ENCODE measurements at regions not wholly inside any gene's neighbourhood (a gene's known extent, or its start where the extent isn't known, plus 50 kb on each side); places are given as distances from the start of the nearest gene placed in this dataset.

DNA sequence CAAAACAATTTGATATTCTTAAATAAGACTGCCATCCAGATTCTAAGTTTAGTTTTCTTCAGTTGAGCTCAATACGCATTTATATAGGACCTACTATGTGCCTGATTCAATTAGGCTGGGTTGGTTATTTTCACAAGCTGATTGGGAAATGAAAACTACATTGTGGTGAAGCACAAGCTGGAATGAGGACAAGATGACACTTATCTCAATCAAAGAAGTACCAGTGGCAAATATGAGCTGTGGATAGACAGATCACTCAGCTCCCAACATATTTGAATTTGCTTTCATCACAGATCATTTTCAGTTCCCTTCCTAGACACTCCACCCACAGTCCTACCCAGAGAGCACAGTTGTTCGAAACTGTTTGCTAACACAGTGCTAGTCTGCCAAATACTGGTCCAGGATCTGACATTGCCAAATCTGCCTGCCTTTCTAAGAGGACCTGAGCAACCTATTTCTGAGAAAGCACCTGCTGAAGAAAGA is 74.7 kb downstream of the LLPH start:
- H3K9me3 ChIP-seq (ENCODE audit: control insufficient read depth, insufficient read depth, low read depth, low read length), result no peaks in the 10 kb centered on the region
- H3K36me3 ChIP-seq (ENCODE audit: control insufficient read depth, insufficient read depth, low read length), result no peaks in the 10 kb centered on the region
- H3K27ac ChIP-seq (ENCODE audit: low read depth, low read length), result no peak overlapping the region
- no peak overlapping the region for H3K4me3 ChIP-seq (ENCODE audit: low read depth, low read length)
- no peak overlapping the region for H3K9ac ChIP-seq (ENCODE audit: low read length)
- H3K4me1 ChIP-seq (ENCODE audit: control insufficient read depth, insufficient read depth, low read length), result 0 out of 2 replicates have a peak, but pooled peaks cover 5% of the 10 kb centered on the region
- no peaks in the 10 kb centered on the region for H3K27me3 ChIP-seq (ENCODE audit: control insufficient read depth, insufficient read depth, low read length)

DNA sequence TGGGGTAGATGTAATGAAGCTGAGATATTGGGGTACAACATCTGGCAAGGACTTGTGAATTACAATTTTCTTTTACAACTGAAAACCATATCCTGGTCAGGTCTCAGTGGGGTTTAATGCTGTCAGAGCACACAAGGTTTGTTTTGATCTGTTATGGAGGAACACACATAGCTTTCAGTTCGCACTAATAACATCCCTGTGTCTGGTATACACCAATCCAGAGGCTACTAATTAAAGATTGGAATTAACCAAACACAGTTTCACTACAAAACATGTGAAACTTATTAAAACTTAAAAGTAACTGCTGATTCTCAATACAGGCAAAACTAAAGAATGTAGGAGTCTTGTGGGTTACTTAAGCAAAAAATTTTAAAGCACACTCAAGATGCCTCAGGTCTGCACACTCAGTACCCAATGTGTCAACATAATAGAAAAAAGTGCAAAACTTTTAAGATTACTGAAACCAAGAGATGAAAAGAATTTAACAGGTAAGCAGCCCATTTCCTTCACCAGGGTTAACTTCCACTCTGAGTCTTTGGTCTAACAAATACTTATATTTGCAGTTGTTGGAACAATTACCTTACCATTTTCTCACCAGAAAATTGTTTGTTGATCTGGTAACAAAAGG is 77.4 kb downstream of the LLPH start:
- Histone ChIP-seq H3K9me3 (ENCODE audit: control insufficient read depth, insufficient read depth, low read depth, low read length) (no peaks in the 10 kb centered on the region), H3K4me3 (ENCODE audit: low read depth, low read length) (no peak overlapping the region), H3K27ac (ENCODE audit: low read depth, low read length) (no peak overlapping the region), H3K9ac (ENCODE audit: low read length) (no peak overlapping the region), H3K4me1 (ENCODE audit: control insufficient read depth, insufficient read depth, low read length) (no peaks in the 10 kb centered on the region), H3K36me3 (ENCODE audit: control insufficient read depth, insufficient read depth, low read length) (no peaks in the 10 kb centered on the region), H3K27me3 (ENCODE audit: control insufficient read depth, insufficient read depth, low read length) (no peaks in the 10 kb centered on the region)

DNA sequence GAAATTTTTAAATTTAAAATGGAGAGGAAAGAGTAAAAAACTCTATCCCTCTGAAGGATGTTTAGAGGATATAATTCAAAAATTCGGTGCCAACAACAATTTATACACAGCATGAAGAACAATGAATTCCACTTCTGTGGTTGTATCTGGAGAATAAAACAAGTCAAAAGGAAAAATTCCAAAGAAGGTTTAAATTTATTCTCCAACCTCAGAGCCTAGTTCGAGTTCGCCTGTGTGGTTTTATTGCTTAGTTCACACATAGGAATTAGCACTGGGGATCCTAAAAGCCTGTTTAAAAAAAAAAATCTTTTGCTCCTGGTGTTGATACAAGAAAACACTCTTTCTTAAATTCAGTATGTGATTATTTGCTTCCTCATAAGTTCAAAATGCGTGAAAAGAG is 79.2 kb downstream of the LLPH start:
- no peaks in the 10 kb centered on the region for H3K4me1 ChIP-seq (ENCODE audit: control insufficient read depth, insufficient read depth, low read length)
- no peak overlapping the region for H3K9ac ChIP-seq (ENCODE audit: low read length)
- no peaks in the 10 kb centered on the region for H3K9me3 ChIP-seq (ENCODE audit: control insufficient read depth, insufficient read depth, low read depth, low read length)
- H3K4me3 ChIP-seq (ENCODE audit: low read depth, low read length), result no peak overlapping the region
- no peaks in the 10 kb centered on the region for H3K36me3 ChIP-seq (ENCODE audit: control insufficient read depth, insufficient read depth, low read length)
- H3K27ac ChIP-seq (ENCODE audit: low read depth, low read length), result no peak overlapping the region
- H3K27me3 ChIP-seq (ENCODE audit: control insufficient read depth, insufficient read depth, low read length), result no peaks in the 10 kb centered on the region

DNA sequence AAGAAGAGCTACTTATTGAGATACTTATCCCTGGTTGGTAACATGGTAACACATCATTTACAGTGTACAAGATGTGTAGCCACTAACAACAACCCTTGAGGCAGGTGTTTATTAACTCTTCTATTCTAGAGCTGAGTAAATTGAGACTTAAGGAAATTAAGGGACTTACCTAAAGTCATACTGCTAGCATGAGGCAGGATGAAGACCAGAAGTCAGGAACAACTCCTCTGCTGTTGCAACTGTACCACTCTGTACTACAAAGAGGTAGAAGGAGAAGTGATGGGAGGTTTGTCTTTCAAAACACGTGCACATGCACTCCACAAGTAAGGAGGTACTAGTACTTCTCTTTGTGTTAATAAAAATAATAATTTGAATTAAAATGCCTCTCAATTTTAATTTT is 79.9 kb downstream of the LLPH start:
- Histone ChIP-seq H3K9me3 (ENCODE audit: control insufficient read depth, insufficient read depth, low read depth, low read length) (no peaks in the 10 kb centered on the region), H3K4me1 (ENCODE audit: control insufficient read depth, insufficient read depth, low read length) (no peaks in the 10 kb centered on the region), H3K4me3 (ENCODE audit: low read depth, low read length) (no peak overlapping the region), H3K36me3 (ENCODE audit: control insufficient read depth, insufficient read depth, low read length) (no peaks in the 10 kb centered on the region), H3K27ac (ENCODE audit: low read depth, low read length) (no peak overlapping the region), H3K9ac (ENCODE audit: low read length) (no peak overlapping the region), H3K27me3 (ENCODE audit: control insufficient read depth, insufficient read depth, low read length) (no peaks in the 10 kb centered on the region)

DNA sequence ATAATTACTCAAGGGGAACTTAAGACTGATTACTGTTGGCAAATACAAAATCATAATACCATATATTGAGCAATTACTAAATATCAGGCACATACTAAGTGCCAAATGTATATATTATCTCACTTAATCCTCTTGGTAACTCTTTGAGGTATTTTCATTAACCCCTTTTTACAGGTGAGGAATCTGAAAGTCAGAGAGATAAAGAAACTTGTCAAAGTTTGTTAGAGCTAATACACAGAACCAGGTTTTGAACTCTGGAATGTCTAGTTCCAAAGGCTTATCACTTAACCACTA is 80.3 kb downstream of the LLPH start:
- H3K27ac ChIP-seq (ENCODE audit: low read depth, low read length), result no peak overlapping the region
- no peaks in the 10 kb centered on the region for H3K4me1 ChIP-seq (ENCODE audit: control insufficient read depth, insufficient read depth, low read length)
- H3K27me3 ChIP-seq (ENCODE audit: control insufficient read depth, insufficient read depth, low read length), result no peaks in the 10 kb centered on the region
- no peaks in the 10 kb centered on the region for H3K36me3 ChIP-seq (ENCODE audit: control insufficient read depth, insufficient read depth, low read length)
- H3K9ac ChIP-seq (ENCODE audit: low read length), result no peak overlapping the region
- no peaks in the 10 kb centered on the region for H3K9me3 ChIP-seq (ENCODE audit: control insufficient read depth, insufficient read depth, low read depth, low read length)
- H3K4me3 ChIP-seq (ENCODE audit: low read depth, low read length), result no peak overlapping the region

DNA sequence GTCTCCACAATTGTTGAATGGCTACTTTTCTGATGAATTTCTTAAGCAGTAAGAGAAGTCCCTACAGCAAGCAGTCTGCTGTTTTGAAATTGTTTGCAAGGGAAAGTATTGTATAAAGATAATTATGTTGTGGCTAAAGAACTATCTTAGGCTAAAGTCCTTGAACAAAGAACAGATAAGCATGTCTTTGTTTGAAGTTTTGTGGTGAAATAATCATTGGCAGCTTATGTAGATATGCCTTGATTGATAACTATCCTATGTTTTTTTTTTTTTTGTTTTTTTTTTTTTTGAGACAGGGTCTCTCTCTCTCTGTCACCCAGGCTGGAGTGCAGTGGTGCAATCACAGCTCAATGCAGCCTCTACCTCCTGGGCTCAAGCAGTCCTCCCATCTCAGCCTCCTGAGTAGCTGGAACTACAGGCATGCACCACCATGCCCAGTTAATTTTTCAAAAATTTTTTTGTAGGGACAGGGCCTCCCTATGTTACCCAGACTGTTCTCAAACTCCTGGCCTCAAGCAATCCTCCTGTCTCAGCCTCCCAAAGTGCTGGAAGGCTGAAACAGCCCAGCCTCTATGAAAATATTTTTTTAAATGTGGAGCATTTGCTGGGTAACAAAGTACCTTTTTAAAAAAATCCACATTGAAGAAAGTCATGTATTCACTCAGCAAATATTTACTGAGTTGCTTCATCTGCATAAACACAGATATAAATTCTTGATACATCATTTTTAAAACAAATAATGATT is 80.8 kb downstream of the LLPH start:
- H3K36me3 ChIP-seq (ENCODE audit: control insufficient read depth, insufficient read depth, low read length), result no peaks in the 10 kb centered on the region
- no peaks in the 10 kb centered on the region for H3K4me1 ChIP-seq (ENCODE audit: control insufficient read depth, insufficient read depth, low read length)
- H3K27me3 ChIP-seq (ENCODE audit: control insufficient read depth, insufficient read depth, low read length), result no peaks in the 10 kb centered on the region
- no peak overlapping the region for H3K9ac ChIP-seq (ENCODE audit: low read length)
- H3K4me3 ChIP-seq (ENCODE audit: low read depth, low read length), result no peak overlapping the region
- H3K9me3 ChIP-seq (ENCODE audit: control insufficient read depth, insufficient read depth, low read depth, low read length), result no peaks in the 10 kb centered on the region
- H3K27ac ChIP-seq (ENCODE audit: low read depth, low read length), result no peak overlapping the region

DNA sequence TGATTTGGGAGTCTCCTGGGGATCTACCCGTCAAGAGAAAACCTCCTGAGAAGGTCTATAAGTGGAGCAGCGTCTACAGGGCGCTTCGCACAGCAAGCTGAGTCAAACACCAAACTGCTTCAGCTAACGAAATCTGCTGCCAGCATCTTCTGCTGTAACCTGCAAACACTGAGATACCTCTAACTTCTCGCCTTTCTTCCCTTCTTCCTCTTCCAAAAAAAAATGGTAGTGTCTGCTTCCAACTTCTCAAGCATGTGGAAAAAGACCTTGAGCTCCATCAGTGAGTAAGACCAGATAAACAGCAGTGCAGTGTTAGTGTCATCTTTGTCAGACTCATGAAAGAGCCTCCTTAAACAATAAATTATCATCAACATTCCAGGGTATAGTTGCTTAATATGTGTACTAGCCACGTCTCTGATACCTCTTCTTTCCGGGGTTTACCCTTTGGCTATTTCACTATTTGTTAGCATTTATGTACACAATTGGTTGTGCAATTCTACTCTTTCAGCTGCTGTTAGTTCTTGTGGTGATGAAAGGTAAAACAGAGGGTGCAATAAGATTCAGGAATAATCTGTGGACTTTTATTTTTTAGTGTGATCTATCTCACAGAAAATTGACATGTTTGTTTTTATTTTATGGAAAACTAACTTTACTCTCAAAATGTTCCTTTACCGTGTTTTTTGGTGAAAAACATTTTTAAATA is 81.6 kb downstream of the LLPH start:
- no peak overlapping the region for H3K27ac ChIP-seq (ENCODE audit: low read depth, low read length)
- no peak overlapping the region for H3K4me3 ChIP-seq (ENCODE audit: low read depth, low read length)
- no peaks in the 10 kb centered on the region for H3K27me3 ChIP-seq (ENCODE audit: control insufficient read depth, insufficient read depth, low read length)
- no peaks in the 10 kb centered on the region for H3K36me3 ChIP-seq (ENCODE audit: control insufficient read depth, insufficient read depth, low read length)
- no peaks in the 10 kb centered on the region for H3K9me3 ChIP-seq (ENCODE audit: control insufficient read depth, insufficient read depth, low read depth, low read length)
- H3K4me1 ChIP-seq (ENCODE audit: control insufficient read depth, insufficient read depth, low read length), result no peaks in the 10 kb centered on the region
- no peak overlapping the region for H3K9ac ChIP-seq (ENCODE audit: low read length)

DNA sequence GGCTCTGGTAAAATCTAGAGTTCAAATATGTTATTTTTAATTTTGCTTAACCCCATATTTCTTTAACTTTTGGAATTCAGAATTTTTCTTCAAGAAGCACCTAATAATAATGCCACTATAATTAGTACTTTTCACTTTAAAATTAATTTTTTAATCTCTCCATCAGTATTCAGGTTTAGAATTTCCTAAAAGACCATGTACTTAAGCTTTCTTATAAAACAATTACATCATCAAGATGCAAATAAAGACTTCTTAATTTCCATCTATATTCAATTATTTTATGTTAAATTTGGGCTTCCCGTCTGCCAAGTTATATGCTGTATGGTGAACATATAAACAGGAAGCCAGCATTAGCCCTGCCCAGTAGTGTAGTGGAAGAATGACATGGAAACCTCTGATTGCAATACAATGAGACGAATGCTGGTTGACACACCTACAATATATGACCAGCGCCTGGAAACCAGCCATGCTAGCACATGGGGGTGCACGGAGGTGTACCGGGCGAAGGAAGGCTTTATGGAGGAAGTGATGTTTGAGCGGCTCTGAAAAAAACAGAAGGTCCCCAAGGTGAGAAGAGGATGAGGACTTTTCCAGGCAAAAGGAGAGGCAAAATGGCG is 82.2 kb downstream of the LLPH start:
- Histone ChIP-seq H3K9me3 (ENCODE audit: control insufficient read depth, insufficient read depth, low read depth, low read length) (no peaks in the 10 kb centered on the region), H3K36me3 (ENCODE audit: control insufficient read depth, insufficient read depth, low read length) (no peaks in the 10 kb centered on the region), H3K4me3 (ENCODE audit: low read depth, low read length) (no peak overlapping the region), H3K9ac (ENCODE audit: low read length) (no peak overlapping the region), H3K4me1 (ENCODE audit: control insufficient read depth, insufficient read depth, low read length) (no peaks in the 10 kb centered on the region), H3K27me3 (ENCODE audit: control insufficient read depth, insufficient read depth, low read length) (no peaks in the 10 kb centered on the region), H3K27ac (ENCODE audit: low read depth, low read length) (no peak overlapping the region)

DNA sequence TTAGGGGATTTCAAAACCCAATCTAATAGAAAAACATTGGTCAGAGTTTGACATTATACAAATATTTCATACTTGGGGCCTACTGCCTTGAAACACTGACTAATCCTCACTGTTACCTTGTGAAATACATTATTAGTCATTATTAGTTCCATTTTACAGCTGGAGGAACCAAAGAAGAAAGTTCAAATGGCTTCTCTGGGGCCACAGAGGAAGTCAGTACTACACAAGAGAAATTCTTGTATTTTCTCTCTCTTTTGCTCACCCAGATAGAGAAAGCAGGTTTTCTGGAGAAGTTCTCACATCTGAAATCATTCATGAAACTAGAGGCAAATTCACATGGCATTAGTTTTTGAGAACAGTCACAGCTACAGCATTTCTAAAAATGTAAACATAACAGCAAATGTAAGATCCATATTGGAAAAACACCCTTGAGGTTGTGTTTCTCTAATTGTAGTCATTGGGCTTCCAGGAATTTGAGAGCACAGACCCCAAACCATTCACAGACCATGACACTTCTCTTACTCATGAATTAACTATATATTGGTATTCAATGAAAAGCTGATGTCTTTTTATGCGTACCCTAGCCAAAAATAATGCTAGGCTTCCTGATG is 83.0 kb downstream of the LLPH start:
- Histone ChIP-seq H3K4me1 (ENCODE audit: control insufficient read depth, insufficient read depth, low read length) (no peaks in the 10 kb centered on the region), H3K9ac (ENCODE audit: low read length) (no peak overlapping the region), H3K9me3 (ENCODE audit: control insufficient read depth, insufficient read depth, low read depth, low read length) (no peaks in the 10 kb centered on the region), H3K36me3 (ENCODE audit: control insufficient read depth, insufficient read depth, low read length) (no peaks in the 10 kb centered on the region), H3K27ac (ENCODE audit: low read depth, low read length) (no peak overlapping the region), H3K27me3 (ENCODE audit: control insufficient read depth, insufficient read depth, low read length) (no peaks in the 10 kb centered on the region), H3K4me3 (ENCODE audit: low read depth, low read length) (no peak overlapping the region)

DNA sequence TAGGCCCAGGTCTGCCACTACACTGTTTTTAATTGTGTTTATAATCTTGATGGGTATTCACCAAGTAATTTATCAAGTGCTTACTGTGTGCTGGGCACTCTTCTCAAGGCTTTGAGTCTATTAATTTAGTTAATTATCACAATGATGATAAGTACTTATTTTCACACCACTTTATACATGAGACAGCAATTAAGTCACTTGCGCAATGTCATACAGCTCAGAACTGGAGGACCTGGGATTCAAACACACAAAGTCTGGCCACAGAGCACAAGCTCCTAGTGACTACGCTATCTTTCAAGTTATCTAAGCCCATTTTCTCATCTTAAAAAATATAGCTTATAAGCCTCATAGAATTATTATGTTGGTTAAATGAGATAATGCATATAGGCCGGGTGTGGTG is 85.0 kb downstream of the LLPH start:
- no peak overlapping the region for H3K9ac ChIP-seq (ENCODE audit: low read length)
- no peak overlapping the region for H3K4me3 ChIP-seq (ENCODE audit: low read depth, low read length)
- no peaks in the 10 kb centered on the region for H3K36me3 ChIP-seq (ENCODE audit: control insufficient read depth, insufficient read depth, low read length)
- no peaks in the 10 kb centered on the region for H3K27me3 ChIP-seq (ENCODE audit: control insufficient read depth, insufficient read depth, low read length)
- H3K27ac ChIP-seq (ENCODE audit: low read depth, low read length), result no peak overlapping the region
- H3K4me1 ChIP-seq (ENCODE audit: control insufficient read depth, insufficient read depth, low read length), result no peaks in the 10 kb centered on the region
- no peaks in the 10 kb centered on the region for H3K9me3 ChIP-seq (ENCODE audit: control insufficient read depth, insufficient read depth, low read depth, low read length)

DNA sequence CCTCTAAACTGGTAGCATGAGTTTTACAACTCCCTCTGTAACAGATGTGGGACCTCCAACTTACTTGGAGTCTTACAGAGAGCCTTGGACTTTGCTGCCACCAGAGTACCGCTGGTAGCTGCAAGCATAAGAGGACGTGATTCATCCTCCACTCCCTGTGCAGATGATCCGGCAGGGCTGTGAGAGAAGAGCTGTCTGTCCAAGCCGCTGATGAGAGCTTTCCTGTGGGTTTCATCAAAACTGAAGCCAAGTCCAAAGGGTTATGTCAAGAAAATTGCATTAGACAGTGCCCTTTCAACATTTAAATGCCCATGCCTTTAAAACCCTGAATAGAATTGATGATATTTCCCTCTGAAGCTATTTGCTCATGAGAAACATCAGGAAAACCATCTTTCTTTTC is 85.8 kb downstream of the LLPH start:
- no peaks in the 10 kb centered on the region for H3K36me3 ChIP-seq (ENCODE audit: control insufficient read depth, insufficient read depth, low read length)
- H3K9me3 ChIP-seq (ENCODE audit: control insufficient read depth, insufficient read depth, low read depth, low read length), result no peaks in the 10 kb centered on the region
- no peak overlapping the region for H3K27ac ChIP-seq (ENCODE audit: low read depth, low read length)
- H3K4me3 ChIP-seq (ENCODE audit: low read depth, low read length), result no peak overlapping the region
- no peak overlapping the region for H3K9ac ChIP-seq (ENCODE audit: low read length)
- no peaks in the 10 kb centered on the region for H3K4me1 ChIP-seq (ENCODE audit: control insufficient read depth, insufficient read depth, low read length)
- H3K27me3 ChIP-seq (ENCODE audit: control insufficient read depth, insufficient read depth, low read length), result no peaks in the 10 kb centered on the region
